HG02678 (cell line): ENCODE measurements at regions not wholly inside any gene's neighbourhood (a gene's known extent, or its start where the extent isn't known, plus 50 kb on each side); places are given as distances from the start of the nearest gene placed in this dataset.

Experiments used
- ATAC-seq: cut with Tn5 transposase; IDR thresholded peaks from one replicate; pipeline ENCODE4 v1.9.1; 2021; ENCODE audit warnings: mild to moderate bottlenecking, moderate library complexity; ENCODE audit not compliant: unreplicated experiment

- ATAC-seq, result no peak
Measured at GRCh38 chr2:150985741-150986140, 275.9 kb downstream of the RBM43 start.

- ATAC-seq, result no peak
Measured at GRCh38 chr2:150983314-150983897, 278.3 kb downstream of the RBM43 start.

GRCh38 chr2:150981826-150982225 lies 279.8 kb downstream of the RBM43 start:
- ATAC-seq, result no peak

- ATAC-seq, result no peak
Measured at GRCh38 chr2:150978053-150978452, 283.6 kb downstream of the RBM43 start.

GRCh38 chr2:150977296-150977695 lies 284.4 kb downstream of the RBM43 start:
- ATAC-seq, result no peak

- no peak for ATAC-seq
Measured at GRCh38 chr2:150976604-150977003, 285.1 kb downstream of the RBM43 start.

GRCh38 chr2:150974864-150975263 lies 286.8 kb downstream of the RBM43 start:
- no peak for ATAC-seq

- no peak for ATAC-seq
Measured at GRCh38 chr2:150974234-150974633, 287.4 kb downstream of the RBM43 start.

GRCh38 chr2:150971910-150972309 lies 289.8 kb downstream of the RBM43 start:
- no peak for ATAC-seq

GRCh38 chr2:150963336-150963735 lies 298.3 kb downstream of the RBM43 start:
- no peak for ATAC-seq

- no peak for ATAC-seq
Measured at GRCh38 chr2:150955231-150955630, 306.4 kb downstream of the RBM43 start.

- no peak for ATAC-seq
Measured at GRCh38 chr2:150946831-150947230, 314.8 kb downstream of the RBM43 start.

- ATAC-seq, result no peak
Measured at GRCh38 chr2:150944315-150944714, 317.3 kb downstream of the RBM43 start.

- ATAC-seq, result no peak
Measured at GRCh38 chr2:150939087-150939486, 322.6 kb downstream of the RBM43 start.

- no peak for ATAC-seq
Measured at GRCh38 chr2:150938527-150938926, 323.1 kb downstream of the RBM43 start.

GRCh38 chr2:150937030-150937429 lies 324.6 kb downstream of the RBM43 start:
- no peak for ATAC-seq

GRCh38 chr2:150931451-150931850 lies 330.2 kb downstream of the RBM43 start:
- ATAC-seq, result no peak

- ATAC-seq, result no peak
Measured at GRCh38 chr2:150925611-150926010, 336.1 kb downstream of the RBM43 start.

GRCh38 chr2:150924878-150925277 lies 336.8 kb downstream of the RBM43 start:
- no peak for ATAC-seq

- no peak for ATAC-seq
Measured at GRCh38 chr2:150919901-150920300, 341.8 kb downstream of the RBM43 start.

- ATAC-seq, result no peak
Measured at GRCh38 chr2:150917961-150918713, 343.5 kb downstream of the RBM43 start.

- ATAC-seq, result no peak
Measured at GRCh38 chr2:150916467-150917396, 344.9 kb downstream of the RBM43 start.
